Right kidney (tissue), 1 donor: ENCODE measurements at regions not wholly inside any gene's neighbourhood (a gene's known extent, or its start where the extent isn't known, plus 50 kb on each side); places are given as distances from the start of the nearest gene placed in this dataset.

Source experiments
- DNase-seq: peaks from one replicate; pipeline ENCODE4 v3.0.0-alpha.2; 2016

GRCh38 chr3:104669083-104669482, 697.6 kb upstream of the ALCAM start:
- no peak for DNase-seq

GRCh38 chr3:104672331-104672730, 694.4 kb upstream of the ALCAM start:
- DNase-seq, result no peak

GRCh38 chr3:104673981-104674380, 692.7 kb upstream of the ALCAM start:
- DNase-seq, result no peak

GRCh38 chr3:104676241-104676640, 690.5 kb upstream of the ALCAM start:
- no peak for DNase-seq

GRCh38 chr3:104677932-104678331, 688.8 kb upstream of the ALCAM start:
- DNase-seq, result no peak

- DNase-seq, result no peak
Observed at GRCh38 chr3:104685492-104685891, 681.2 kb upstream of the ALCAM start.

- DNase-seq, result no peak
Observed at GRCh38 chr3:104687362-104687761, 679.3 kb upstream of the ALCAM start.

- no peak for DNase-seq
Observed at GRCh38 chr3:104696470-104696869, 670.2 kb upstream of the ALCAM start.

- no peak for DNase-seq
Observed at GRCh38 chr3:104711406-104711805, 655.3 kb upstream of the ALCAM start.

- no peak for DNase-seq
Observed at GRCh38 chr3:104715972-104716371, 650.7 kb upstream of the ALCAM start.

- no peak for DNase-seq
Observed at GRCh38 chr3:104717828-104718196, 648.9 kb upstream of the ALCAM start.

- DNase-seq, result no peak
Observed at GRCh38 chr3:104723000-104723399, 643.7 kb upstream of the ALCAM start.

GRCh38 chr3:104731074-104731473, 635.6 kb upstream of the ALCAM start:
- no peak for DNase-seq

GRCh38 chr3:104734627-104735026, 632.1 kb upstream of the ALCAM start:
- no peak for DNase-seq

- no peak for DNase-seq
Observed at GRCh38 chr3:104735691-104736090, 631.0 kb upstream of the ALCAM start.

- no peak for DNase-seq
Observed at GRCh38 chr3:104738271-104738670, 628.4 kb upstream of the ALCAM start.

- DNase-seq, result no peak
Observed at GRCh38 chr3:104740874-104741379, 625.8 kb upstream of the ALCAM start.

GRCh38 chr3:104742044-104742443, 624.7 kb upstream of the ALCAM start:
- no peak for DNase-seq

- DNase-seq, result no peak
Observed at GRCh38 chr3:104745313-104745712, 621.4 kb upstream of the ALCAM start.

GRCh38 chr3:104746056-104746455, 620.7 kb upstream of the ALCAM start:
- DNase-seq, result no peak

GRCh38 chr3:104750581-104750980, 616.1 kb upstream of the ALCAM start:
- DNase-seq, result peak; percentile 7

- no peak for DNase-seq
Observed at GRCh38 chr3:104755791-104756190, 610.9 kb upstream of the ALCAM start.

- DNase-seq, result no peak
Observed at GRCh38 chr3:104763007-104763406, 603.7 kb upstream of the ALCAM start.

GRCh38 chr3:104764496-104764895, 602.2 kb upstream of the ALCAM start:
- no peak for DNase-seq

GRCh38 chr3:104768886-104769285, 597.8 kb upstream of the ALCAM start:
- no peak for DNase-seq
